Hepatocyte (in vitro differentiated cells): ENCODE measurements at regions not wholly inside any gene's neighbourhood (a gene's known extent, or its start where the extent isn't known, plus 50 kb on each side); places are given as distances from the start of the nearest gene placed in this dataset.

Experiments
- DNase-seq: peaks from one replicate; pipeline ENCODE4 v3.0.0-alpha.2; 2016; ENCODE audit warnings: low spot score
- H2AFZ ChIP-seq: fragments of 200-600 bp; sonication (generic); 2 replicates; pipeline ENCODE4 v1.6.0; 2016; ENCODE audit warnings: antibody characterized with exemption, mild to moderate bottlenecking
- H3K27ac ChIP-seq: fragments of 200-600 bp; sonication (generic); 2 replicates; pipeline ENCODE4 v1.5.1; 2016; ENCODE audit warnings: mild to moderate bottlenecking
- H3K27me3 ChIP-seq: fragments of 200-600 bp; sonication (generic); 2 replicates; pipeline ENCODE4 v1.6.1; 2016
- H3K36me3 ChIP-seq: fragments of 200-600 bp; sonication (generic); replicated peaks from 2 replicates; pipeline ENCODE4 v1.5.1; 2016; ENCODE audit warnings: low read depth; ENCODE audit not compliant: insufficient read depth
- H3K4me1 ChIP-seq: fragments of 200-600 bp; sonication (generic); 2 replicates; pipeline ENCODE4 v1.5.1; 2016; ENCODE audit warnings: mild to moderate bottlenecking, moderate library complexity; ENCODE audit not compliant: insufficient read depth
- H3K4me2 ChIP-seq: fragments of 200-600 bp; sonication (generic); 2 replicates; pipeline ENCODE4 v1.6.0; 2016
- H3K4me3 ChIP-seq: fragments of 200-600 bp; sonication (generic); 2 replicates; pipeline ENCODE4 v1.5.1; 2016; ENCODE audit warnings: mild to moderate bottlenecking
- H3K79me2 ChIP-seq: fragments of 200-600 bp; sonication (generic); 2 replicates; pipeline ENCODE4 v1.6.0; 2017; ENCODE audit warnings: mild to moderate bottlenecking
- H3K9me2 ChIP-seq: fragments of 200-600 bp; sonication (generic); replicated peaks from 2 replicates; pipeline ENCODE4 v1.6.0; 2017; ENCODE audit warnings: mild to moderate bottlenecking; ENCODE audit not compliant: insufficient read depth
- H3K9me3 ChIP-seq: fragments of 200-600 bp; sonication (generic); 2 replicates; pipeline ENCODE4 v1.5.1; 2016; ENCODE audit warnings: low read depth, mild to moderate bottlenecking
- H4K20me1 ChIP-seq: fragments of 200-600 bp; sonication (generic); 2 replicates; pipeline ENCODE4 v1.6.0; 2016; ENCODE audit warnings: mild to moderate bottlenecking; ENCODE audit not compliant: insufficient read depth, poor library complexity, severe bottlenecking
- CTCF ChIP-seq: fragments of 200-600 bp; sonication (generic); IDR thresholded peaks from 2 replicates; pipeline ENCODE4 v1.5.1; 2016; ENCODE audit warnings: antibody characterized with exemption, mild to moderate bottlenecking; ENCODE audit not compliant: poor library complexity
- EZH2 ChIP-seq: fragments of 200-600 bp; sonication (generic); IDR thresholded peaks from 2 replicates; pipeline ENCODE4 v1.6.1; 2016; ENCODE audit warnings: antibody characterized with exemption, mild to moderate bottlenecking, borderline replicate concordance
- EZH2phosphoT487 ChIP-seq: fragments of 200-600 bp; sonication (generic); IDR thresholded peaks from one replicate; pipeline ENCODE4 v1.6.1; 2018; ENCODE audit warnings: antibody characterized with exemption, mild to moderate bottlenecking, low read depth, moderate library complexity; ENCODE audit not compliant: unreplicated experiment, severe bottlenecking
- WGBS: methylation state at CpG from one replicate; pipeline ENCODE4 v1.1.6; 2016; ENCODE audit warnings: low lambda C conversion rate; ENCODE audit errors: missing lambda C conversion rate; 5-methylcytosine and 5-hydroxymethylcytosine counted together

GRCh38 chrX:38993500-38993899, 192.2 kb downstream of the MID1IP1 start:
- no peak overlapping the region for H3K4me2 ChIP-seq
- no peaks in the 10 kb centered on the region for H3K4me1 ChIP-seq
- no peaks in the 10 kb centered on the region for H3K9me2 ChIP-seq
- no peaks in the 10 kb centered on the region for H3K9me3 ChIP-seq
- no peaks in the 10 kb centered on the region for H4K20me1 ChIP-seq
- DNase-seq, result no peak
- WGBS, result 61% methylated on average over 1 of the region's 1 CpG
- no peak overlapping the region for H3K4me3 ChIP-seq
- H2AFZ ChIP-seq, result no peak overlapping the region
- no peaks in the 10 kb centered on the region for H3K79me2 ChIP-seq
- no peak overlapping the region for H3K27ac ChIP-seq
- no peaks in the 10 kb centered on the region for H3K36me3 ChIP-seq
- TF ChIP-seq CTCF, result no peak
- no peak for TF ChIP-seq EZH2phosphoT487
- TF ChIP-seq EZH2, result no peak
- H3K27me3 ChIP-seq, result no peaks in the 10 kb centered on the region

- TF ChIP-seq EZH2phosphoT487 (no peak), EZH2 (no peak), CTCF (no peak)
- H3K9me3 ChIP-seq, result no peaks in the 10 kb centered on the region
- H3K27ac ChIP-seq, result no peak overlapping the region
- no peak overlapping the region for H3K4me2 ChIP-seq
- WGBS, result 94% methylated on average over 2 of the region's 2 CpGs
- peaks cover 5% of the 10 kb centered on the region for H3K4me1 ChIP-seq
- H4K20me1 ChIP-seq, result no peaks in the 10 kb centered on the region
- H3K27me3 ChIP-seq, result no peaks in the 10 kb centered on the region
- H3K9me2 ChIP-seq, result no peaks in the 10 kb centered on the region
- H3K4me3 ChIP-seq, result no peak overlapping the region
- no peak overlapping the region for H2AFZ ChIP-seq
- DNase-seq, result no peak
- no peaks in the 10 kb centered on the region for H3K79me2 ChIP-seq
- no peaks in the 10 kb centered on the region for H3K36me3 ChIP-seq
These were observed 197.8 kb downstream of the MID1IP1 start for GRCh38 chrX:38999099-38999498.

- Histone ChIP-seq H3K9me3 (no peaks in the 10 kb centered on the region), H3K36me3 (no peaks in the 10 kb centered on the region), H3K4me2 (no peak overlapping the region), H3K27ac (no peak overlapping the region), H3K4me1 (peaks cover 5% of the 10 kb centered on the region), H3K4me3 (no peak overlapping the region), H3K79me2 (no peaks in the 10 kb centered on the region), H4K20me1 (no peaks in the 10 kb centered on the region), H2AFZ (no peak overlapping the region), H3K9me2 (no peaks in the 10 kb centered on the region), H3K27me3 (no peaks in the 10 kb centered on the region)
- 42% methylated on average over 2 of the region's 2 CpGs for WGBS
- TF ChIP-seq EZH2 (no peak), CTCF (no peak), EZH2phosphoT487 (no peak)
- no peak for DNase-seq
These were observed 198.9 kb downstream of the MID1IP1 start for GRCh38 chrX:38999967-39000745.

- H3K4me2 ChIP-seq, result no peak overlapping the region
- TF ChIP-seq EZH2phosphoT487, result no peak
- TF ChIP-seq EZH2, result no peak
- TF ChIP-seq CTCF, result no peak
- no peak overlapping the region for H2AFZ ChIP-seq
- WGBS, result 54% methylated on average over 1 of the region's 1 CpG
- no peak overlapping the region for H3K4me3 ChIP-seq
- no peaks in the 10 kb centered on the region for H4K20me1 ChIP-seq
- no peaks in the 10 kb centered on the region for H3K36me3 ChIP-seq
- no peak for DNase-seq
- H3K9me2 ChIP-seq, result no peaks in the 10 kb centered on the region
- no peaks in the 10 kb centered on the region for H3K9me3 ChIP-seq
- H3K4me1 ChIP-seq, result peaks cover 5% of the 10 kb centered on the region
- H3K27me3 ChIP-seq, result no peaks in the 10 kb centered on the region
- no peak overlapping the region for H3K27ac ChIP-seq
- H3K79me2 ChIP-seq, result no peaks in the 10 kb centered on the region
These were observed 199.5 kb downstream of the MID1IP1 start for GRCh38 chrX:39000802-39001201.
